IPS DF 19.7 (cell line): ENCODE measurements at regions not wholly inside any gene's neighbourhood (a gene's known extent, or its start where the extent isn't known, plus 50 kb on each side); places are given as distances from the start of the nearest gene placed in this dataset.

ENCODE experiments used
- DNase-seq: peaks from one replicate; pipeline ENCODE4 v3.0.0-alpha.2; 2013; ENCODE audit warnings: low read depth, low spot score

DNA sequence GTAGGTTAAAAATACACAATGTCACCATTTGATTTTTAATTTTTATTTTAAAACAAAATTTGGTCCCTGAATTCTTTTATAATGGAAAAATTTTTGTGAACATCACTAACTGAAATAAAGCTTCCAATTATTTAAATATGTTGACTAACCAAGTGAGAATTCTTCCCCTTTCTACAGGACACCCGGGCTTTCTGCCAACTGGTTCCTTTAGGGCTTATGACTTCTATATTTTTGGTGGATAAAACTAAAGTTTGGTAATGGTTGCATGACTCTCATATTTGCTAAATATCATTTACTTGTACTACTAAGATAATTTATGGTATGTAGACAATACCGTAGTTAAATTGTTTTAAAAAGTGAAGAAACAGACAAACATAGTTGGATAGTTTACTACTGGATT, 291.0 kb upstream of the DOK6 start:
- DNase-seq, result no peak

DNA sequence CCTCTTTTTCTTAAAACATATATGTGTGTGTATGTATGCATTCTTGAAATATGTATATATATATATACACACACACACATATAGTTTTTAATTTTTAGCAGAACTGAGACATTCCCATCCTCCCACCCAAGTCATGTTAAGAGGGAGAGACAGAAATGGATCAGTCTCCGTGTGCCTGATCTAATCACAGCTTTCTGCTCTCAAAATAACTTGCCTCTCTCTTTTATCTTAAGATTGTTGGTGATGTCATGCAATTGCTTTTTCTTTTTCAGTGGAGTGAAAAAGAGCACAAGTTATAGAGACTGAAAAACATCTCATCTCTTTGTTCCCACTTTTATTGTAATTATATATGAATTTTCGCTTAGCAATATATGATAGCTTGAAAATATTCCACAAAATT, 279.9 kb upstream of the DOK6 start:
- DNase-seq, result no peak

DNA sequence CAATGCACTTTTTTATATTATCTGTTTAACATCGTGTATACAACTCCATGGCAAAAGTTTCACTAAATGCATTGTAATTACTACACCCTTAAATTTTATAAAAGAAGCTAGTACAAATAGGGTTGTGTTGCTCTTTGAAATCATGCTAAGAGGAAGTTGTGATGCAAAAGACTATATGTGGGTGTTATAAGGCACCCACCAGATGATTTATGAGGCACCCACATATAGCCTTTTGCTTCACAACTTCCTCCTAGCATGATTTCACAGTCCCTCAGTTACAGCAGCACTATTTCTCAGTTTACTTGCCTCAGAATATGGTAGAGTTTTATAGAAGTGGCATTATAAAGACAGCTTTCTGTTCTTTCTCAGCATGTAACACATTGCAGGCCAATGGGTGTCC, 277.3 kb upstream of the DOK6 start:
- DNase-seq, result no peak

DNA sequence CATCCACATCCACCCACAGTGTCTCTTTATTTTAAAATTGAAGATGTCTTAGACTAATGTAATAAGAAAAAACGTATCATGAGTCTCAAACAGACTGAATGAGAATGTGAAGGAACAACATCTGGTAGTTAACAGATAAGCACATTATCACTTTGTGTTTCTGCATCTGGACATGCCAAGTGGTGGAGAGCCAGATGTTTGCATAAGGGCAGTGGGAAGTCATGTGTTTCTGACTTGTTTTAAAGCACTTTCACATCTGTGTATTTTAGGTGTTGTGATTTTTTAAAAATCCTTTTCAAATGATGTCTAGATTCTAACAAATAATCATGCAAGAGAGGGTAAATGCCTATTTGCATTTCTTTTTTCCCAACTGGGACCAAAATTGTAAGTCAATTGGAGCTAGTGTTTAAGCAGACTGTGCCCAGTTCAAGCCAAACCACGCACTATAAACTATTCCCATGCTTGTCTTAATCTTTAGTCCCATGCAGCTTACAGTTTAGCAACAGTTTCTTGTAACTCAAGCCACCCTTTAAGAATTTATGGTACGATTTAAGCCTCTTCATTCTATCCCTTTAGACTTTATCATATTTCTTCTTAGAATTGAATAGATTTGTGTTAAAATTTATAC, 272.7 kb upstream of the DOK6 start:
- no peak for DNase-seq

DNA sequence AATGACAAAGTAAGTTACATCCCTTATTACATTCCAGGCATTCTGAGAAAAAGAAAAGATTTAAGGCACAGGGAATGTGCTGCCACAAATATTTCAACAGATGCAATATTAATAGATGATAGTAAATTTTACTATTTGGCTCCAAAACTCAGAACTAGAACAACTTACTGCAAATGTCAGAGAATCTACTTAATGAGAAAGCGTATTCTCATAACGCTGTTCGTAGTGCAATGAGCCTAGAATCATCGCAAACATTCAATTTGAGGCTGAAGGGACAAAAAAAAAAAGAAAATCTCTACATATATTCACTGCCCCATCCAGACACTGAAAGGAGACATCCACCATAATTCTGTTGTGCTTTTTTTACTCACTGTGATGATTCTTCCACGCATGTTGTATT, 272.1 kb upstream of the DOK6 start:
- no peak for DNase-seq

DNA sequence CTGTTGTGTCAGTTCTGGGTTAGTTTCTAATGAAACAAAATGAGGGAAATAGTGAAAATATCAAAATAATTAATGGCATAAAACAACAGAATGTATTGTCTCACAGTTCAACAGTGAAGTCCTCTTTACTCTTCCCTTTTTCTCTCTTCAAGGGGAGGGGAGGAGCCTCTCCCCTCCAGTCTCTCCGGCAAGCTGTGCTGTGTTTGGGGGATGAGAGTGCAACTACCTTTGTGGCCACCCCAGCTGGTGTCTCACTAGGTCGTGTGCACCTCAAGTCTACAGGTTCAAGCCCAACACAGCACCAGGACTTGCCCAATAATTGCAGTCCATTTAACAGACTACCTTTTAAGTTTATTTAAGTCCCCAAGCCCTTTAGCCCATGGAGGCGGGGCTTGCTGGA, 271.7 kb upstream of the DOK6 start:
- DNase-seq, result no peak

DNA sequence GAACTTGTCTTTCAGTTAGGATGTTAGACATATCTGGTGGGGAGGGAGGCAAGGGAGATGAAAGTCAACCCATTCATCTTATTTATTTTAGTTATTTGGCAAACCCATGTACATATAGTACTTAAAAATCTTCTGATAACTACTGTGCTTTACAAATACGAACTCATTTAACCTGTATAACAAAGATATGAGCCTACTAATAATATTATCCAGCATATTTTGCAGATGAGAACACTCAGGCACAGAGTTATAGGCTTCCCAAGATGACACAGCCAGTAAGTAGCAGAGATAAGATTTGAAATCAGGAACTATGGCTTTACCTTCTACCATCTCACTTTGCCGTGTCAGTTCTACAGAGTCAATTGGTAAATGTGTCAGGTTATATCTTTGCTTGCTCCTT, 262.6 kb upstream of the DOK6 start:
- DNase-seq, result no peak

DNA sequence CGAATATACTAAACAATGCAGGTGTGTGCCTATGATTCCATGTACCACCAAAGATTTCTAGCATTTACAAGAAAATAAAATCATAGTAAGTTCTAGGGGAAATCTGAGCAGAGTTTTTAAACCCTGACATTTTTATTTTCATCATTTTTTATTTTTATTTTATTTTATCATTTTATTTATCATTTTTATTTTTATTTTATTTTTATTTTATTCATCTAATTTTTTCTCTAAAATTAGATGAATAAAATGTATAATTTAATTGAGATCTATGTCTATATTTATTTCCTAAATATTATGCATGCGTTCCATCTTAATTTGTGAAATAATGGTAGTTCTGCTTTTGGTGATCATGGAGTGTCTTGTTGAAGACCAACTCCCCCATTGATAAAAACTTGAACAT, 257.6 kb upstream of the DOK6 start:
- no peak for DNase-seq

DNA sequence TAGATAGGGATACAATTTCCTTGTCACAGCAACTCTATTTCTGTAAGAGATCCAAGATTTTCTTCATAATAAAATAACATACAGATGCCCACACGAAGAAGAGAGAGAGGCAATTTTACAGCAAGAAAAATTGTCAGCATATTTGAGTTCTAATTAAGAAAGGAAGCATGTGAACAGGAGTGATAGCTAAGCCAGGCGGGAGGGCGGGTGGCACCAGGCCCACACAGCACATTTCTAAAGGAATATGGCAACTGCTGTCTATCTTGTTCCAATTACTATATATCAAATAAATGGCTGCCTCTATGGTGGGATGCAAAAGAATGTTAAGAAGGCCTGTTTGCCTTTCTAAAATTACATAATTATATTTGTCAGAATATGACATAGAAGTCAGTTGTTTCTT, 248.3 kb upstream of the DOK6 start:
- no peak for DNase-seq

DNA sequence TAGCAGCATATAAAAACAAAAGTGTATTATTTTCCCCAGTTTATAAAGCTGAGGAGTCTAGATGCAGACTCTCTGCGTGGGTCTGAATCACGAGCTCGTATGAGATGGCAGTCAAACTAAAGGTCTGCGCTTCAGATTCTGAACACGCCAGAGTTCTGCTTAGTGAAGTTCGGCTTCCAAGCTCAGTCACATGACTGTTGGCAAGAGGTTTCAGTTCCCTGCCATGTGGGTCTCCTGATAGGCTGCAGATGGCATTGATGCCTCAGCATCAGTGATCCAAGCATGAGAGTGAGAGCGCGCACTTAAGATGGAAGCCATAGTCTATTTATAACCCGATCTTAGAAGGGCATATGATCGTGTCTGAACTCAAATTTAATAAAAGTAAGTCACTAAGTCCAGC, 242.8 kb upstream of the DOK6 start:
- DNase-seq, result no peak

DNA sequence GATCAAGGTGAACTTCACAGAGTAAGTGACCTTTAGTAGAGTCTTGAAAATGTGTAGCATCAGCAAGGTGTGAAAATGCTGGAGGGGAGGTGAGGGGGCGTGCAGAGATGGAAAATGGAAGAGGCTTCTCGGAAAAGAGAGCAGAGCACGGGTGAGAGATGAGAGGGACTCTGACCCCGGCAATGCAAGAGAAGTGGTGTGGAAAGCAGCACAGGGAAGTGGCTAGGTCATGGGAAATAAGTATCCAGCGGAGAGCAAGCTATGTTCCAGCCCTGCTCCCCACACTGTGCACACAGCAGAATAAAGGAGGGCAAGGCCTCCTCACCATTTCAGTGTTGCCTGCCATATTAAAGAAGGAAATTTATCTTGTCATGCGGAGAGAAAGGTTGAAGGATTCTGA, 241.7 kb upstream of the DOK6 start:
- DNase-seq, result no peak

DNA sequence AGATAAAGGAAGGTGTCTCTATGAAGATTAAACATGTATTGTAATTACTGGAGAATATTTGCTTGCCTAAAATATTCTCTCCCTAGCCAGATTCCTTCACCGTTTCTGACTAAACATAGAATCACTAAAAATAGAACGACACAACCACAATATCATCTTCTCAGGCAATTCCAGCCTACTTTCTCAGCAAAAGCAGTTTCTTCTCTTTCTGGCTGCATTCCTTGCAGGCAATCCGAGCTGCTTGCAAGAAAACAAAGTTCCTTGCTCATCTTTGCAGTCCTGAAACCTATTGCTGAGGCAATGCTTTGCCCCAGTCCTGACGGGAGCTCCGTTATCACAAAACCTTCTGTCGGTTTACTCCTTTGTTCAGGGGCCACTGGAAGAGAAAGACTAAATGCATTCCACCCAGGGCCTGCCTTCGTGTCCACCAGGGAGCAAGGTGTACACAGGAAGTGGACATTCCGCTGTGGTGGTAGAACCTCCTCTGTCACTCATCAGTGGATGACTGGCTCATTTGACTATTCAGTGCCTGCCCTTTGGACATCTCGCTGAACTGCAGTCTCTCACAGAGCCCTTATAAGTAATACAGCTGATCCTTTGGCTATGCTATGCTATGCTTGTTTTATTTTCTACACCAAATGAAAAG, 239.2 kb upstream of the DOK6 start:
- no peak for DNase-seq

DNA sequence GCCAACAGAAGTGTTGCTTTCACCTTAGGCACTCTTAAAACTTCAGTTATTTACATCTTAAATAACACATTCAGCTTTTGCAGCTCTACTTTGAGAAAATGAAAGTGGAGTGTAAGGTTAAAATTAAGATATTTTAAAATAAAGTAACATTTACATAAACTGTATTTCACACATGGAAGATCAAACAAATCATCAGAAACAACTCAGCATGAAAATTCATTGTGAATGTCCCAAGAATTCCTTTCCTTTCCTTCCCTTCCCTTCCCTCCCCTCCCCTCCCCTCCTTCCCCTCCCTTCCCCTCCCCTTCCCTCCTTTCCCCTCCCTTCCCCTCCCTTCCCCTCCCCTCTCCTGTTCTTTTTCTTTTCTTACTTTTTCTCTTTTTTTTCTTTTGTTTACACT, 238.0 kb upstream of the DOK6 start:
- DNase-seq, result no peak

DNA sequence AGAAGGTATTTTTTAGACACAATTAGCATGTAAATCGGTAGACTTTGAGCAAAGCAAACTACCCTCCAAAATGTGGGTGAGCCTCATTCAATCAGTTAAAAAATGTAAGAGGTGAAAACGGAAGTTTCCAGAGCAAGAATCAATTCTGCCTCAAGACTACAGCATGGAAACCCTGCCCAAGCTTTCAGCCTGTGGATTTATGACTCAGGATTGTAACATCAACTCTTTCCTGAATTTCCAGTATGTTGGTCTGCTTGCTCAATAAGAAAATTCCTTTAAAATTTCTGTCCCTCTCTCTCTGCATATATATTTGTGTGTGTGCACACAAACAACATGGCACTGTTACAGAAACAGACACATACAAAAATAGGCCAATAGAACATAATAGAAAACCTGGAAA, 228.6 kb upstream of the DOK6 start:
- no peak for DNase-seq

DNA sequence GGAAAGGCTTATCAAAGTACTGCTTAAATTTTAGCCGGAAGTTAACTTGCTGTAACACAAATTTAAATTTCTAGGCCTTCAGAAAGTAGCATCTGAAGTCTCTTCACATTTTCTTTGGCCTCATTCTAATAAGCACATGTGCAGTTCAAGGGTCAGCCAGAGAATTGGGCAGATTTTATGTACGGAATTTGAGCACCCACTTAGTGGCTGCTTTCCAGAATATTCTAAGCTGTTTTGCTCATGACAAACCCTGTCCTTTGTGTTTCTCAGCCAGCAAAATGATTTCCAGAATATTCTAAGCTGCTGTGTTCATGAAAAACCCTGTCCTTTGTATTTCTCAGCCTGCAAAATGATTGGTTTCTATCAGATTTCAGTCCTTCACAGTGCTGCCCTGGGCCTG, 225.0 kb upstream of the DOK6 start:
- DNase-seq, result no peak

DNA sequence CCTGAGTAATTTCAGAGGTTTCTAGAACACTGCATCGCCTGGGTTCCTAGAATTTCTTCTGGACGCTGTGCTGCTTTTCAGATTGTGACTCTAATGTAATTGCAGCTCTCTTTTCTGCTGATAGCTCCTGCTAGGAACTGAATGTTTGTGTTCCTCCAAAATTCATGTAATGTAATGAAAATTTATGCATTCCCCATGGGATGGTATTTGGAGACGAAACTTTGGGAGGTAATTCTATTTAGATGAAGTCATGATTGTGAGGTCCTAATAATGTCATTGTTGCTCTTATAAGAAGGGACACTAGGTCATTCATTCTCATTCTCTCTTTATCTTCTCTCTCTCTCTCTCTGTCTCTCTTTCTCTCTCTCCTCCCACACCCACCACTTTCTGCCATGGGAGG, 223.9 kb upstream of the DOK6 start:
- no peak for DNase-seq

DNA sequence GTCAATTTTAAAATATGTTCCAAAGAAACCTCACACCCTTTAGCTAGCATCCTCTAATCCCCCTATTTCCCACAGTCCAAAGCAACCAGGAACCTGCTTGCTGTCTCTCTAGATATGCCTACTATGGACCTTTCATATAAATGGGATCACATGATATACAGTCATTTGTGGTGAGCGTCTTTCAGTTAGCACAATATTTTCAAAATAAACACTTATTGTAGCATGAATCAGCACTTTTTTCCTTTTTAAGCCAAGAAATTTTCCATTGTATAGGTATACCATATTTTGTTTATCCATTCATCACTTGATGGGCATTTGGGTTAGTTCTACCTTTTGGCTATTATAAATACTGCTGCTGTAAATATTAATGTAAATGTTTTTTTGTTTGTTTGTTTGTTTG, 223.0 kb upstream of the DOK6 start:
- no peak for DNase-seq

DNA sequence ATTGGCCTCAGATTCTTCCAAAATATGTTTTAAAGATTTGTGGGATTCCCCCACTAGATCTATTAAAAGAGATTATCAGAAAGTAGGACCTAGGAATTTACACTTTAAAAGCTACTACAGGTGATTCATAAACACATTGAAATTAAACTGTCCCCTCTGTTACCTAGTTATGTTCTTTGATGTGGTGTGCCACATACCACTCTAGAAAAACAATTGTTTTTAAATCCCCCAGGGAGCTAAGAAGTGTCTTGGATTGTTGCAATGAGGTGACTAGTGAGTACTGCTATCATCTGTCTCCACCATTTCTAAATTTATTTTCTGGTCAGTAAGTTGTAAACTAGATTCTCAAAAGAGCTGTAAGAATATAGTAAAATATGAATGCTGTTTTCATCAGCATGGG, 214.5 kb upstream of the DOK6 start:
- DNase-seq, result no peak

DNA sequence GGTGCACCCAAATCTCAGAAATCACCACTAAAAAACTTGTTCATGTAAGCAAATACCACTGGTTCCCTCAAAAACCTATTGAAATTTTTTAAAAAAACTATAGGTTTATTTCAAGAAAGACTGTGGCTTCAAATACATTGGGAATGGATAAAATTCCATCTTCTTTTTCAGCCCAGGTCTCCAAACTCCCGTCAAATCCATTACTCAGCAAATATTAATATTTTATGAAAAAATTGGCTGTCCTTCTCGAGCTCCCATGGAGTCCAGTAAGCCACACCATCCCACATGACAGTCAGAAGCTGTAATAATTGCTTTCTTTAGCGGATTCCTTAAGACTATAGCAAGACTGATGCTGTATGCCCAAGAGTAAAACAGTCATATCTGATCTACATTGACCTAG, 204.4 kb upstream of the DOK6 start:
- DNase-seq, result no peak

DNA sequence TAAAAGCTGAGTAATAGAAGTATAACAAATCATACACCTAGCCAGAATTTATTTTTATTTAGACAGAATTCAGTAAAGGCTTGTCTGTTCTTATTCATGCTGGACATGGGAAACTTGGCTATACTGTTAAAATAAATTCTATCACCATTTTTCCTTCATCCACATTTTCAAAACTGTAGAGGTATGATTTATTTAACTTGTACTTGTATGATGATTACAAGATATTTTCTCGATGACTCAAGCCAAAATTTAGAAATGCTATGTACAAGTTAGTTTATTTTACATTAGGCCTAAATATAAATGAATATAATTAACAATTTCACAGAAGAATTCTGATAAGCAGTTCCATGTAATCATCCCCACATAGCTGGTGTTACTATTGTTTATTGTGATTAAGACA, 194.8 kb upstream of the DOK6 start:
- DNase-seq, result no peak

DNA sequence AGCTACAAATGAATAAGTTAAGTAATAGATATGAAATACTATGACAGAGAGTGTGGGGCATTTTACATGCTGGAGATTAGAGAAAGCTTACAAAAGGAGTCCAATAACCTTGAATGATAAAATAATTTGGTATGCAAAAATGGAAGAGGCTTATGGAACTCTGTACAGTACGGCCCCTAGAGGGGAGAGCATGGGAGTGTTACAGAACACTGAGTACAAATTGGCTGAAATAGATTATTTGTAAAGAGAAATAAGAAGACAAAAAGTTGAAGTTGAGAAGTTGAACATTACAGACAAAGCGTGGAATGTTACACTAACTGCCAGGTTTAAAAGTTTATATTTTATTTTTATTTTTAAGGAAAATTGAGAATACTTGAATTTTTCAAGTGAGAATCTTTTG, 192.1 kb upstream of the DOK6 start:
- no peak for DNase-seq

DNA sequence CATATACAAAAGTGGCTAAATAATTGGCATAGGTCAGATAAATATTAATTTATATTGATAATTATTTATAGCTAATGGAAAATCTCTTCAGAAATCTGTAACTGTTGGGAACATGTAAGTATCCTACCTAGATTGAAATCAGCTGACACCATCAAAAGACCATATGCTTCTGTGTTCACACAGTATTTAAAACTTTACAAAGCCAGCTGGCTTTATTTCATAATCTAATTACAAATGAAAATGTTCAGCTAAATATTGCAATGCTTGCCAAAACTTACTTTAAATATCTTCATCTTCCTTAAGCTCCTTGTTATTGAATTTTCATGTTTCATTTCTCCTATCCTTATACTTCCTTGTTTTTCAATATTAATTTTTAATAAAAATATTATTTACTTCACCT, 190.9 kb upstream of the DOK6 start:
- DNase-seq, result no peak

DNA sequence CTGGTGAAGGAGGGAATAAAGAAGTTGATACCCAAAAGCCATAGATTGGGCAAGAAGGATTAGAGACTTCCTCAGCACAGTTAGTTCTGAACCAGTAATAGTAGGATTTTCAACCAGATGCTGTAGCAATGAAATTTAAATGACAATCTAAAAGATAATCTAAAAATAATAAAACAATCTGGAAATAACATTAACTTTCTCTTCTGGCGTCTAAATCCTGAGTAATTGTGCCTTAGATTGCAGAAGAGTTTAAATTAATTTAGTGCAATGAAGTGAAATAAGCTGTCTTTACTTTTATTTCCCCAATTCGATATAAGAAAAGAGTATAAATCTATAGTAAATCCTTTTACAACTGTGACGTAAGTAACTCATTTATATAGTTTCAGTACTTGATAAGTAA, 186.8 kb upstream of the DOK6 start:
- DNase-seq, result no peak

DNA sequence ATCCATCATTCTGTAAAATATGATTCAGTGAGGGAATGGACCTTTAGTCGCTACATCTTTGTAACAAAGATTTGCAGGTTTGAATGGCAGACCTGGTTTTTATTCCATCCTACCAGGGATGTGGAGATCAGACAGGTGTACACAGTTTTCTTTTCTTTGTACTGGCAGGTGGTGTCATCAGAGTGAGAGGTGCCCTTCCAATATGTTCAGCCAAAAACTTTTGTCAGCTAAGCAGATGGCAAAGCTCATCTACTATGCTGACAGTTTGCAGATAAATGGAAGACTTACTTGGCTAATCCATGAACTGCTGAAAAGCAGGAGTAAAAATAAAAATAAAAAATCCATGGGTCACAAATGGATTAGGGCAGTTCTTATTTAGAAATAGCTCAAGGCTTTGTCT, 185.5 kb upstream of the DOK6 start:
- DNase-seq, result no peak
